IMR-90 (cell line): ENCODE measurements at regions not wholly inside any gene's neighbourhood (a gene's known extent, or its start where the extent isn't known, plus 50 kb on each side); places are given as distances from the start of the nearest gene placed in this dataset.

Source experiments
- ATAC-seq: fragments of 200-7000 bp; cut with Tn5 transposase; 2 replicates; pipeline ENCODE4 v1.9.1; 2020; ENCODE audit warnings: low read depth, mild to moderate bottlenecking, moderate library complexity
- BruUV-seq: library from RNA; stranded (reverse); fragments of 400-500 nt; replicated peaks from 2 replicates; lab custom pipeline; 2021; lab: Mats Ljungman, UMichigan
- CTCF ChIA-PET: fragments of 300-600 bp; formaldehyde crosslinking; extraction: SDS; loops from one replicate; lab custom pipeline; 2021; ENCODE audit warnings: antibody characterized with exemption; lab: Yijun Ruan, JAX
- POLR2A ChIA-PET: fragments of 300-600 bp; sonication (Branson Sonifier 250); formaldehyde crosslinking; loops from one replicate; lab custom pipeline; 2022; ENCODE audit warnings: antibody characterized with exemption; ENCODE audit not compliant: unreplicated experiment; lab: Charles Lee
- DNase-seq: peaks from one replicate; pipeline ENCODE4 v3.0.0; 2013
- H2AFZ ChIP-seq: replicated peaks from 2 replicates; pipeline ENCODE3; 2013; ENCODE audit warnings: low read length, mild to moderate bottlenecking; ENCODE audit not compliant: poor library complexity
- H2AK5ac ChIP-seq: 2 replicates; pipeline ENCODE4 v1.6.1; 2013; ENCODE audit warnings: low read depth, low read length, inconsistent platforms
- H2AK9ac ChIP-seq: replicated peaks from 2 replicates; pipeline ENCODE3; 2013; ENCODE audit warnings: mild to moderate bottlenecking, low read depth, low read length, moderate library complexity; ENCODE audit not compliant: poor library complexity
- H2BK120ac ChIP-seq: 2 replicates; pipeline ENCODE4 v1.6.1; 2013; ENCODE audit warnings: low read depth, low read length, inconsistent platforms
- H2BK15ac ChIP-seq: 3 replicates; pipeline ENCODE4 v1.6.1; 2013; ENCODE audit warnings: low read depth, low read length, inconsistent platforms
- H2BK20ac ChIP-seq: 2 replicates; pipeline ENCODE4 v1.6.1; 2013; ENCODE audit warnings: low read depth, mild to moderate bottlenecking, inconsistent platforms, low read length, moderate library complexity
- H2BK5ac ChIP-seq: 2 replicates; pipeline ENCODE4 v1.6.1; 2013; ENCODE audit warnings: mild to moderate bottlenecking, low read depth, low read length, inconsistent platforms; ENCODE audit not compliant: poor library complexity, severe bottlenecking
- H3K14ac ChIP-seq: replicated peaks from 2 replicates; pipeline ENCODE4 v1.6.1; 2013; ENCODE audit warnings: low read depth, low read length, inconsistent platforms
- H3K18ac ChIP-seq: 2 replicates; pipeline ENCODE4 v1.6.1; 2013; ENCODE audit warnings: low read depth, low read length, control low read depth
- H3K23ac ChIP-seq: 2 replicates; pipeline ENCODE4 v1.6.1; 2013; ENCODE audit warnings: low read depth, low read length, inconsistent platforms
- H3K27ac ChIP-seq: 2 replicates; pipeline ENCODE4 v1.5.1; 2013; ENCODE audit warnings: mild to moderate bottlenecking, control low read depth, low read length; ENCODE audit not compliant: insufficient read depth
- H3K27me3 ChIP-seq: 2 replicates; pipeline ENCODE4 v1.6.1; 2013; ENCODE audit warnings: low read length; ENCODE audit not compliant: control insufficient read depth, insufficient read depth
- H3K36me3 ChIP-seq: 2 replicates; pipeline ENCODE4 v1.6.1; 2013; ENCODE audit warnings: low read length, mixed read lengths; ENCODE audit not compliant: control insufficient read depth, insufficient read depth
- H3K4ac ChIP-seq: 2 replicates; pipeline ENCODE4 v1.6.1; 2013; ENCODE audit warnings: low read depth, low read length, inconsistent platforms
- H3K4me1 ChIP-seq: 2 replicates; pipeline ENCODE4 v1.6.1; 2013; ENCODE audit warnings: low read length, mixed read lengths; ENCODE audit not compliant: control insufficient read depth, insufficient read depth
- H3K4me2 ChIP-seq: 2 replicates; pipeline ENCODE4 v1.6.1; 2013; ENCODE audit warnings: low read depth, mild to moderate bottlenecking, control low read depth, low read length, moderate library complexity
- H3K4me3 ChIP-seq: 2 replicates; pipeline ENCODE4 v1.5.1; 2013; ENCODE audit warnings: low read depth, mild to moderate bottlenecking, control low read depth, low read length, moderate library complexity; ENCODE audit not compliant: insufficient read depth
- H3K56ac ChIP-seq: 2 replicates; pipeline ENCODE4 v1.6.1; 2013; ENCODE audit warnings: low read length, inconsistent platforms; ENCODE audit not compliant: insufficient read depth; ENCODE audit errors: extremely low read depth
- H3K79me1 ChIP-seq, 2 experiments: 2 replicates each; pipeline ENCODE4 v1.6.1; 2013; ENCODE audit warnings: low read length in 2 of 2, inconsistent platforms in 1 of 2, low read depth in 1 of 2
- H3K9ac ChIP-seq: 2 replicates; pipeline ENCODE4 v1.6.1; 2013; ENCODE audit warnings: low read depth, low read length, control low read depth
- H3K9me1 ChIP-seq: 2 replicates; pipeline ENCODE4 v1.6.1; 2013; ENCODE audit warnings: low read length, inconsistent platforms; ENCODE audit not compliant: insufficient read depth
- H3K9me3 ChIP-seq: 2 replicates; pipeline ENCODE4 v1.6.1; 2013; ENCODE audit warnings: low read length; ENCODE audit not compliant: control insufficient read depth, insufficient read depth
- H4K20me1 ChIP-seq: 2 replicates; pipeline ENCODE4 v1.6.1; 2013; ENCODE audit warnings: low read length, inconsistent platforms; ENCODE audit not compliant: insufficient read depth
- H4K5ac ChIP-seq: 2 replicates; pipeline ENCODE4 v1.6.1; 2013; ENCODE audit warnings: mild to moderate bottlenecking, low read depth, low read length, control low read depth
- H4K8ac ChIP-seq, 2 experiments: 2 replicates each; pipeline ENCODE4 v1.6.1; 2013; ENCODE audit warnings: low read depth in 2 of 2, low read length in 2 of 2, control low read depth in 1 of 2, inconsistent platforms in 1 of 2
- H4K91ac ChIP-seq: 2 replicates; pipeline ENCODE4 v1.6.1; 2013; ENCODE audit warnings: low read depth, low read length, inconsistent platforms; ENCODE audit not compliant: insufficient read depth
- CEBPB ChIP-seq: IDR thresholded peaks from 2 replicates; pipeline ENCODE4 v1.6.1; 2012; ENCODE audit warnings: low read depth, low read length, improper control_type of control experiment
- CHD1 ChIP-seq: IDR thresholded peaks from 2 replicates; pipeline ENCODE4 v1.6.1; 2012; ENCODE audit warnings: low read depth, low read length, improper control_type of control experiment
- ELK1 ChIP-seq: fragments of 150-350 bp; IDR thresholded peaks from 2 replicates; pipeline ENCODE4 v1.6.1; 2016; ENCODE audit warnings: low read depth, mild to moderate bottlenecking, low read length, moderate library complexity, borderline replicate concordance
- FOS ChIP-seq: fragments of 150-350 bp; IDR thresholded peaks from 2 replicates; pipeline ENCODE4 v1.6.1; 2016; ENCODE audit warnings: low read depth, low read length
- NFE2L2 ChIP-seq: fragments of 150-350 bp; IDR thresholded peaks from 2 replicates; pipeline ENCODE4 v1.6.1; 2016; ENCODE audit warnings: low read depth, mild to moderate bottlenecking, low read length
- POLR2A ChIP-seq: IDR thresholded peaks from 2 replicates; pipeline ENCODE4 v1.6.1; 2012; ENCODE audit warnings: mild to moderate bottlenecking, low read depth, low read length
- RAD21 ChIP-seq: IDR thresholded peaks from 2 replicates; pipeline ENCODE4 v1.6.1; 2012; ENCODE audit warnings: low read length, improper control_type of control experiment
- RCOR1 ChIP-seq: IDR thresholded peaks from 2 replicates; pipeline ENCODE4 v1.6.1; 2012; ENCODE audit warnings: mild to moderate bottlenecking, low read length, improper control_type of control experiment; ENCODE audit not compliant: insufficient replicate concordance
- SMC3 ChIP-seq: fragments of 150-350 bp; IDR thresholded peaks from 2 replicates; pipeline ENCODE4 v1.6.1; 2016; ENCODE audit warnings: low read depth, mild to moderate bottlenecking, antibody characterized with exemption, low read length, moderate library complexity
- USF2 ChIP-seq: fragments of 150-350 bp; IDR thresholded peaks from 2 replicates; pipeline ENCODE4 v1.6.1; 2017; ENCODE audit warnings: mild to moderate bottlenecking, antibody characterized with exemption, low read length, low read depth
- WGBS, 2 experiments: methylation state at CpG; one replicate each; pipeline versions ENCODE4 v1.1.5 to v1.1.7; 2013; ENCODE audit warnings: missing lambda C conversion rate in 2 of 2; ENCODE audit not compliant: insufficient read length in 1 of 2; ENCODE audit errors: extremely low coverage in 2 of 2; 5-methylcytosine and 5-hydroxymethylcytosine counted together
- dilution Hi-C: fragments of 300-500 bp; cut with HindIII; formaldehyde crosslinking; loops from one replicate; pipeline ENCODE4 v1.14.3; 2018; ENCODE audit warnings: low sequenced_read_pairs; ENCODE audit not compliant: unreplicated experiment
- in situ Hi-C: fragments of 300-500 bp; cut with MboI; formaldehyde crosslinking; loops from 3 replicates; pipeline ENCODE4 v1.14.3; 2019; ENCODE audit warnings: low sequenced_read_pairs, inconsistent platforms, mixed read lengths
- intact Hi-C: fragments of 100-400 bp; cut with micrococcal nuclease; formaldehyde crosslinking; loops from 2 replicates; pipeline ENCODE4 v1.10.0; 2022
- TF ChIP-seq, protein P1 (sequence below): conservative IDR thresholded peaks from 2 replicates; pipeline ENCODE4 v1.5.1; 2012; ENCODE audit warnings: mild to moderate bottlenecking, low read depth, low read length, improper control_type of control experiment

- H3K14ac ChIP-seq, result no peak overlapping the region
- H3K56ac ChIP-seq, result no peak overlapping the region
- no peak overlapping the region for H2BK5ac ChIP-seq
- BruUV-seq, result no TSS peak
- no peaks in the 10 kb centered on the region for H3K9me3 ChIP-seq
- DNase-seq (no peak), ATAC-seq (no peak)
- no peak overlapping the region for H2BK120ac ChIP-seq
- no peak overlapping the region for H2BK20ac ChIP-seq
- in situ Hi-C loops (loop anchor here (10.0 kb wide), 1 partner anchor 538 kb away; no protein-coding TSS in a partner anchor), dilution Hi-C loops (loop anchor here (25.0 kb wide), 1 partner anchor 275 kb away; no protein-coding TSS in a partner anchor), intact Hi-C loops (no loop called here)
- no peak overlapping the region for H4K8ac ChIP-seq
- ChIA-PET CTCF (no interaction called here), POLR2A (no interaction called here)
- H4K91ac ChIP-seq, result no peak overlapping the region
- no peak overlapping the region for H4K5ac ChIP-seq
- H4K20me1 ChIP-seq, result no peaks in the 10 kb centered on the region
- H3K4ac ChIP-seq, result no peak overlapping the region
- H2AFZ ChIP-seq, result no peak overlapping the region
- H3K23ac ChIP-seq, result no peak overlapping the region
- WGBS, 2 experiments, result 100% methylated on average over 2 of the region's 13 CpGs; no CpG with 5 or more reads in 1 of the 2 experiments
- no peak overlapping the region for H3K4me2 ChIP-seq
- H3K9me1 ChIP-seq, result no peaks in the 10 kb centered on the region; the same call in 1 of the 2 replicates
- H2BK15ac ChIP-seq, result no peak overlapping the region
- no peak overlapping the region for H2AK9ac ChIP-seq
- no peak overlapping the region for H3K27ac ChIP-seq
- TF ChIP-seq, protein P1, sequence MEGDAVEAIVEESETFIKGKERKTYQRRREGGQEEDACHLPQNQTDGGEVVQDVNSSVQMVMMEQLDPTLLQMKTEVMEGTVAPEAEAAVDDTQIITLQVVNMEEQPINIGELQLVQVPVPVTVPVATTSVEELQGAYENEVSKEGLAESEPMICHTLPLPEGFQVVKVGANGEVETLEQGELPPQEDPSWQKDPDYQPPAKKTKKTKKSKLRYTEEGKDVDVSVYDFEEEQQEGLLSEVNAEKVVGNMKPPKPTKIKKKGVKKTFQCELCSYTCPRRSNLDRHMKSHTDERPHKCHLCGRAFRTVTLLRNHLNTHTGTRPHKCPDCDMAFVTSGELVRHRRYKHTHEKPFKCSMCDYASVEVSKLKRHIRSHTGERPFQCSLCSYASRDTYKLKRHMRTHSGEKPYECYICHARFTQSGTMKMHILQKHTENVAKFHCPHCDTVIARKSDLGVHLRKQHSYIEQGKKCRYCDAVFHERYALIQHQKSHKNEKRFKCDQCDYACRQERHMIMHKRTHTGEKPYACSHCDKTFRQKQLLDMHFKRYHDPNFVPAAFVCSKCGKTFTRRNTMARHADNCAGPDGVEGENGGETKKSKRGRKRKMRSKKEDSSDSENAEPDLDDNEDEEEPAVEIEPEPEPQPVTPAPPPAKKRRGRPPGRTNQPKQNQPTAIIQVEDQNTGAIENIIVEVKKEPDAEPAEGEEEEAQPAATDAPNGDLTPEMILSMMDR, result no peak
- TF ChIP-seq CHD1 (no peak), CEBPB (no peak), FOS (no peak), RAD21 (no peak), ELK1 (no peak), USF2 (no peak), NFE2L2 (no peak), SMC3 (no peak), POLR2A (no peak), RCOR1 (no peak)
- H2AK5ac ChIP-seq, result no peak overlapping the region
- H3K18ac ChIP-seq, result no peak overlapping the region
- no peaks in the 10 kb centered on the region for H3K36me3 ChIP-seq
- H3K9ac ChIP-seq, result no peak overlapping the region
- H3K27me3 ChIP-seq, result no peaks in the 10 kb centered on the region; the same call in 1 of the 2 replicates
- no peaks in the 10 kb centered on the region for H3K79me1 ChIP-seq
- no peaks in the 10 kb centered on the region for H3K4me1 ChIP-seq
- H3K4me3 ChIP-seq, result no peak overlapping the region
Measured at GRCh38 chr18:59062643-59063006, 77.1 kb upstream of the SEC11C start.
